OCI-LY3 (cell line): ENCODE measurements at regions not wholly inside any gene's neighbourhood (a gene's known extent, or its start where the extent isn't known, plus 50 kb on each side); places are given as distances from the start of the nearest gene placed in this dataset.

Source experiments
- CTCF ChIP-seq: fragments of 200-600, 300-600 bp; sonication (generic); IDR thresholded peaks from 2 replicates; pipeline ENCODE4 v1.5.1; 2014; ENCODE audit warnings: antibody characterized with exemption, low read length, low read depth
- EZH2phosphoT487 ChIP-seq: fragments of 200-600 bp; shearing (Covaris generic); IDR thresholded peaks from 2 replicates; pipeline ENCODE4 v1.6.1; 2018; ENCODE audit warnings: antibody characterized with exemption, mixed run types, low read depth

DNA sequence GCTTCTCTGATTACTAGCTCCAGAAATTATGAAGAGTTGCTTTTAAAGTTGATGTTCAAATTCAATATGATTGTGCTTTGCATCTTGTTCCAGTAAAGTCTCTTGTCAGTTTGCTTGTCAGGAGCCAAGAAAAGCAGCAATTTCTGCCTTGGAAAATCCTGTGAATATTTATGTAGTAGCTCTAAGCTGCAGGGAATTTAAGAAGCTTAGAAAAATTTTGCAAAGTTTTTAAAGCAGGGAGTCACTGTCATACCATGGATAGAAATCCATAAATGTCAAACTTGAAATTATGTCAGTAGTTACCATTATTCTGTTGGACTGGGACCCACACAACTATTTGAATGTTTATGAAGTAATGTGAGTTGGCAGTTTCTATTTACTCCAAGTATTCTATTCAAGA lies 169.3 kb downstream of the TMEM200C start:
- TF ChIP-seq CTCF (no peak), EZH2phosphoT487 (no peak)
